Endothelial cell of hepatic sinusoid (primary cell): ENCODE measurements at regions not wholly inside any gene's neighbourhood (a gene's known extent, or its start where the extent isn't known, plus 50 kb on each side); places are given as distances from the start of the nearest gene placed in this dataset.

ENCODE experiments used
- in situ Hi-C: cut with HindIII; loops from 2 replicates; pipeline ENCODE4 v1.10.0; 2017; ENCODE audit warnings: low sequenced_read_pairs

- in situ Hi-C loops, result no loop called here
Measured at GRCh38 chr13:50685956-50686355, 157.5 kb downstream of the DLEU7 start.

- in situ Hi-C loops, result no loop called here
Measured at GRCh38 chr13:50686551-50686950, 156.9 kb downstream of the DLEU7 start.

GRCh38 chr13:50687545-50687944 lies 155.9 kb downstream of the DLEU7 start:
- in situ Hi-C loops, result no loop called here

GRCh38 chr13:50690006-50690405 lies 153.5 kb downstream of the DLEU7 start:
- in situ Hi-C loops, result no loop called here

- in situ Hi-C loops, result no loop called here
Measured at GRCh38 chr13:50691176-50691680, 152.3 kb downstream of the DLEU7 start.

DNA sequence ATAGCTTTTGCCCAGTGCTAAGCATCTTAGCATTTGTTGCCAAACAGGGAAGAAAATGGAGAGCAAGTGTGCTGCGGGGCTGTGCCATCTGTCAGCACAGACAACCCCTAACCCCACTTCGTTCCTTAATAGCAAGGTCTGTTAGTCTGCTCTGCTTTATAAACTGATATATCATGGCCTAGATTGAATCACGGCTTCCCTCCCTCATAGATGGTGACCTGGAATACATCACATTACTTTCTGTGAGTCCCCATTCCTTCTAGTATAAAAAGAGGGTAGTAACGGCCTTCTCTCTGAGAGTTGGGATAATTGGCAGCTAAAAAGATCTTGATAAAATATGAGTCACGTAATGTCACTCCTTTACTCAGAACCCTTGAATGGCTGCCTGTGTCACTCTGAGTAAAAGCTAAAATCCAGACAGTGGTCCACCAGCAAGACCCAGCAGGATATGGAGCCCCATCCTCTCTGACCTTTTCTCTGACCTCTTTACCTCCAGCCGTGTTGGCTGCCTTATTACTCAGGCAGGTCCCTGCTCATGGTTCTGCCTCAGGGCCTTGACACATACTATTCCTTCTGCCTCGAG lies 151.7 kb downstream of the DLEU7 start:
- in situ Hi-C loops, result no loop called here

DNA sequence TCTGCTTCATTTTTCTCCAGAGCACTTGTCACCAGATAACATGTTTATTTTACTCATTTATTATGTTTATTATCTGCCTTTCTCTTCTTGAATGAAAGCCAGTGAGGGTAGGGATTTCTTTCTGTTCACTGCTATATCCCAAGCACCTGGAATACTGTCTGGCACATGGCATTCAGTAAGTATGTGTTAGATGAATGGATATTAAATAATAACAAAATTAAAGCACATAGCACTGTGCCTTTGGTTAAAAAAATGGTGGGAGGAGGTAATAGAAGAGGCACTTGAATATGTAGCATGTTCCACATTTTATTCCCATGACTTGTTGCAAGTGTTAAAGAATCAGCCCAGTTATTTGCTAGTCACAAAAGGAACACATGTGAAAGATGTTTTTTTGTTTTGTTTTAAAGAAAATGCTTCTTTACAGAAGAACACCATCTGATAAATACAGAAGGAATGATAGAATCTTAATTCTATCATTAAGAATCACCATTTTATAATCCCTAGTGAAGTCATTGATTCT lies 151.0 kb downstream of the DLEU7 start:
- in situ Hi-C loops, result no loop called here

GRCh38 chr13:50693727-50694126 lies 149.8 kb downstream of the DLEU7 start:
- in situ Hi-C loops, result no loop called here

DNA sequence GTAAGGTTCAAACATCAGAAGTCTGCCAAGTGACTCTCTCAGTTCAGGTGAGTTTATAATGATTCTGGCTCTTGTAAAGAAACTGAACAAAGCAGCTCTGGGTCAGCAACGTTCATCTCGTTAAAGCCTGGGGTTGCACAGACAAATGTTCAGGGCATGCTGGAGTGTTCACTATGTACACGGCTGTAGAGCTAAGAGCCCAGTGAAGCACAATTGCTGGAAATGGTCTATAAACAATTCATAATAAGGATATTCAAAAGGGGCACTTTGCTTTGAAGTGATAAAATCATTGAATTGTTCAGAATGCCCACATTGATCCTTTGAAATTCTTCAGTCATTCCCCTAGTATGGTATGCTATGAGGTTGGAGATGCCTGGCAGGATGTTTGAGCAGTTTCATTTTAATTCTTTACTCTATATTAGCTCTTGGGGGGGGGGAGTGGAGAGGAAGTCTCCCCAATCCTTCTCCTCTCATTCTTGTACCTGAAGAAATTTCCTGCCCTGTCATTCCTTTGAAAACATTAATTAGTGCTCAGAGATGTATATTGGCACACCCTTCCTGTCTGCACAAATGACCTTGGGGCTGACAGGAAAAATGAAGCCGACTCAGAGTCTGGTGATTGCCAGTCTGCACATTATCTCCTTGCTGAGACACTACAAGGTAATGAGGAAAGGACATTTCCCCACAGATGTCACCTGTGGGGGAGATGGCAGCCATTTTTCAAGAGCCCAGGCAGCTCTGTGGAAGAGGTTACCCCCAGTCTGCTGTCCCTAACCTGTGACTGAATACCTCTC lies 145.5 kb downstream of the DLEU7 start:
- in situ Hi-C loops, result no loop called here

DNA sequence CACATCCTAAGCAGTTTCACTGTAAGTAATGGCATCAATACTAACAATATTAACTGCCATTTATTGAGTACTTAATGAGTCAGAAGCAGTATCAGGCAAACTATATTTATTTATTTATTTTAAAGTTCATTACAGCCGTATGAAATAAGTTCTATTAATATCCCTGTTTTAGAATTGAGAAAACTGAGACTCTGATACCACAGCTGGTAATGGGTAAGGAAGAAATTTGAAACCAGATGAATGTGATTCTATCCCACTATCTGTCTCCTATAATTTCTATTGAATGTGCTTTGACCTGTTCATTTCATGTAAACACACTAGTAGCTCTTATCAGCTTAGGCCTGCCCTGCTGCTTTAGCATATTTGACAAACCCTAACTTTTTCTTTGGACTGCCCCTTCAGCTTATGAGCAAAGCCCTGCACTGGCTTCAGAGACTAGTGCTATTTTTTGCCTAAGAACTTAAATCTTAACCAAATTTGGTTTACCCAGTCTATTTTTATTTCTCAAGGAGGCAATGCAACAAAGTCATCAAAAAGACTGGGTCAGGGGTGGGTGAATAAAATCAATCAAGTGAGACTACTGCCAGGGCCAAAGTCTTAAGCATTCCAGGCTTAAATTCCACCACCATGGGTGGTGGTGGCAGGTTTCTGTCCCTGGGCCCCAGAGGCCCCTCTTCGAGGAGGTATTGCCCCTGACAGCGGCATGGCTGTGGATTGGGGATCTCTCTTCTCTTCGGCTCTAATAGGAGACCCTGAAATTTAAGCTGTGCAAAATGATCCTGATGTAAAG lies 143.4 kb downstream of the DLEU7 start:
- in situ Hi-C loops, result no loop called here

GRCh38 chr13:50700664-50701305 lies 142.7 kb downstream of the DLEU7 start:
- in situ Hi-C loops, result no loop called here

DNA sequence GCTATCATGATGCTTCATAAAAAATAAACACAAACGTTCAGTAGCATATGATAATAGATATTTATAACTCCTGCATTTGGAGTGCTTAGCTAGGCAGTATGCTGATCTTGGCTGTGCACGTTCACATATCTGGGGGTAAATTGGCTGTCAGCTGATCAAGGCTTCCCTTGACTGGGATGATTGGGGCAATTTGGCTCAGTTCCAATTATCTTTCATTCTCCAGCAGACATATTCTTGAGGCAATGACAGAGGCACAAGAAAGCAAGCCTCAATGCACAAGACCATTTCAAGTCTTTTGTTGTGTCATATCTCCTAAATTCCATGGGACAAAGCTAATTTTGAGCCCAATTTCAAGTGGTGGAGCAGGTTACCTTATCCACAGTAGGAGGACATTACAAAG lies 142.0 kb downstream of the DLEU7 start:
- in situ Hi-C loops, result no loop called here

GRCh38 chr13:50706505-50706904 lies 137.0 kb downstream of the DLEU7 start:
- in situ Hi-C loops, result no loop called here

- in situ Hi-C loops, result no loop called here
Measured at GRCh38 chr13:50707628-50708027, 135.9 kb downstream of the DLEU7 start.

GRCh38 chr13:50708461-50708860 lies 135.0 kb downstream of the DLEU7 start:
- in situ Hi-C loops, result no loop called here

GRCh38 chr13:50709058-50709457 lies 134.4 kb downstream of the DLEU7 start:
- in situ Hi-C loops, result no loop called here

GRCh38 chr13:50711131-50711815 lies 132.2 kb downstream of the DLEU7 start:
- in situ Hi-C loops, result no loop called here

DNA sequence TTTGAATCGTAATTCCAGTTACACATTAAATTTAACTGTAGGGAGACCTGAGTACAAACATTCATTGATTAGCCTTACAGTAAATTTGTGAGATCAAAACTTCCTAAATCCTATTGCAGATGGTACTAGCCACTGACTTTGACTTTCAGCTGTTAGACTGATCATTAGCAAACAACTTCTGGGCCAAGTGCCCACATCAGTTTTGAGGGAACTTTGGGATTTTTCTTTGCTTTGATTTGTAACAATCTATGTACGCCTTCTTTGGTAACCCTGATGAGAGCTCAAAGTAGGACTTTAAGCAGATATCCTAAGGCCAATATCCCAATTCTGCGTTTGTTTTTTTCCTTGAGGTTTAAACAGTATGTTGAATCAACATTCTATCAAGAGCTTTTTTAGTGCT lies 131.5 kb downstream of the DLEU7 start:
- in situ Hi-C loops, result no loop called here

DNA sequence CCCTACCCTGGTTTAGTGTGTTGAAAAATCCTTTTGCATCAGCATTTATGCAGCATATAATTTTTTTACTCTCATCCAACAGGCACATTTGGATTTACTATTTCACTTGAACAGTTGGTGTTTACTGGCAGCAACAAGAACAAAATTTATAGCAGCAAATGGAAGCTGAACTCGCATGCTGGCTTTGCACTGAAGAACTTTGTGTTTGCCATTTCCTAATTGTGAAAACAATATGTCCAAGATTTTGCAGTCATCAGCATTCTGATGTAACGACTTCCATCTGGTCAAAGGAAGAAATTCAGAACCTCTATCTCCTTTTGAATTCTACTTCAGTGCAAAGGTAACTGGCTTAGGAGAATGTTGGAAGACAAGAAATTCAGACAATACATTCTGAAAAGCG lies 131.0 kb downstream of the DLEU7 start:
- in situ Hi-C loops, result no loop called here

- in situ Hi-C loops, result no loop called here
Measured at GRCh38 chr13:50712881-50713280, 130.6 kb downstream of the DLEU7 start.
